Peyer's patch (tissue), 4 donors: ENCODE measurements at regions not wholly inside any gene's neighbourhood (a gene's known extent, or its start where the extent isn't known, plus 50 kb on each side); places are given as distances from the start of the nearest gene placed in this dataset.

Experiments
- DNase-seq, 3 donors: peaks; one replicate each; pipeline ENCODE4 v3.0.0-alpha.2; 2017 to 2019
- H3K27ac ChIP-seq, 4 donors: fragments of 200-600 bp; sonication (generic); one replicate each; pipeline ENCODE4 v1.5.1; 2016 to 2019
- H3K27me3 ChIP-seq, 2 donors: fragments of 200-600 bp; sonication (generic); one replicate each; pipeline ENCODE4 v1.5.1; 2019
- H3K36me3 ChIP-seq, 3 donors: fragments of 200-600 bp; sonication (generic); one replicate each; pipeline ENCODE4 v1.5.1; 2016 to 2019
- H3K4me1 ChIP-seq, 4 donors: fragments of 200-600 bp; sonication (generic); one replicate each; pipeline ENCODE4 v1.5.1; 2016 to 2019
- H3K4me3 ChIP-seq, 4 donors: fragments of 200-600 bp; sonication (generic); 1 replicate in 3 of 4; 2 replicates in 1 of 4; pipeline ENCODE4 v1.5.1; 2016 to 2019; ENCODE audit warnings: mild to moderate bottlenecking in 1 of 4
- H3K9me3 ChIP-seq, 4 donors: fragments of 200-600 bp; sonication (generic); one replicate each; pipeline ENCODE4 v1.5.1; 2016 to 2019; ENCODE audit warnings: mild to moderate bottlenecking in 1 of 4
- CTCF ChIP-seq, 6 experiments: fragments of 450-650 bp in 4 of 6; fragments of 200-600 bp in 2 of 6; sonication (generic) in 1 of 6; IDR thresholded peaks; one replicate each; pipeline ENCODE4 v1.5.1; 2017 to 2019; ENCODE audit warnings: antibody characterized with exemption in 6 of 6, mild to moderate bottlenecking in 3 of 6, moderate library complexity in 1 of 6
- POLR2A ChIP-seq, 2 donors: fragments of 450-650 bp; IDR thresholded peaks; one replicate each; pipeline ENCODE4 v1.5.1; 2017; ENCODE audit warnings: antibody characterized with exemption in 2 of 2, mild to moderate bottlenecking in 2 of 2, moderate library complexity in 2 of 2

DNA sequence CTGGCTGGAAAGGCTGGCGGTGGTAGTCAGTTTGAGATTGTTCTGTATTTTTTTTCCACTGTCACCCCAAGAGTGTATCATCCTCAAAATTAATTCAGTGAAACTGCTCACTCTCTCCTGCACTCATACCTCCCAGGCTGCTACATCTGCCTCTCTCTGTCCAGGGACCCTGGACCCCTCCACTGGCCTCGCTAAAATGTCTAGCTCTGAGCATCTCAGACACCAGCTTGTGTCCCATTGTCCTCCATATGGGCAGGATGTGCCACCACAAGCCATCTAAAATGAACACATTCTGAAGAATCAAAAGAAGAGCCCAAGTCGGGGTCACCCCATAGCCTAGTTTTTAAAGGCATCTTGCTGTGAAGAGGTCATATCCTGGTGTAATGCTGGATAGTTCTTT is 345.5 kb upstream of the TSHZ3 start:
- TF ChIP-seq POLR2A (IDR thresholded peaks at IDR 0.05) (no peak), CTCF (IDR thresholded peaks at IDR 0.05) (no peak)

DNA sequence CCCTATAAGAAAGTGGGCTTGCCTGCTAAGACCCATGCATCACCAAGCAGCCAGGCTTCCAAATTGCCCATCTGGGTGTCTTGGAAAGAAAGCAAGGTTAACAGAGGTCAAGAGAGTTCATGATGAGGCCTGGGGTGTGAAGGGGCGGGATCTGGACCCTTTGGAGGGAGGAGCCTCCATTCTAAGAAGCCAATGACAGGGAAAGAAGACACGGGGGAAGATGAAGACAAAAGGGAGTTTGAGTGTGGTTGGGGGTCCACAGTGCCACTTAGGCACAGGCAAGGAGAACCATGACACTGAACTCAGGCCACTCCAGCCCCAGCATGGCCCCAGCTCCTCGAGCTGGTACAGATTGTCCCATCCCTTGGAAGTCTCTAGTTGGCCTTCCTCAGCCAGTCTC is 350.2 kb upstream of the TSHZ3 start:
- Histone ChIP-seq H3K36me3 (no peaks in the 10 kb centered on the region), H3K4me3 (no peak overlapping the region), H3K27me3 (no peaks in the 10 kb centered on the region), H3K27ac (no peak overlapping the region), H3K4me1 (no peaks in the 10 kb centered on the region), H3K9me3 (peaks cover 0 to 4% (median 0%) of the 10 kb centered on the region in 4 donors)
- TF ChIP-seq CTCF (IDR thresholded peaks at IDR 0.05) (no peak), POLR2A (IDR thresholded peaks at IDR 0.05) (no peak)
- DNase-seq: no peak

More for the DNA sequence above, 345.5 kb upstream of the TSHZ3 start:
- no peaks in the 10 kb centered on the region for H3K36me3 ChIP-seq
- no peak overlapping the region for H3K27ac ChIP-seq
- no peak overlapping the region for H3K4me3 ChIP-seq
- no peaks in the 10 kb centered on the region for H3K27me3 ChIP-seq
- no peak for DNase-seq
- H3K4me1 ChIP-seq: no peaks in the 10 kb centered on the region
- no peaks in the 10 kb centered on the region for H3K9me3 ChIP-seq

GRCh38 chr19:31701146-31701545 is 351.9 kb upstream of the TSHZ3 start:
- TF ChIP-seq POLR2A (IDR thresholded peaks at IDR 0.05): no peak
- no peak for TF ChIP-seq CTCF (IDR thresholded peaks at IDR 0.05)
- no peaks in the 10 kb centered on the region for H3K36me3 ChIP-seq
- H3K4me3 ChIP-seq: no peak overlapping the region
- no peak for DNase-seq
- no peak overlapping the region for H3K27ac ChIP-seq
- H3K27me3 ChIP-seq: no peaks in the 10 kb centered on the region
- H3K4me1 ChIP-seq: no peaks in the 10 kb centered on the region
- H3K9me3 ChIP-seq: peaks cover 0 to 4% (median 0%) of the 10 kb centered on the region in 4 donors

DNA sequence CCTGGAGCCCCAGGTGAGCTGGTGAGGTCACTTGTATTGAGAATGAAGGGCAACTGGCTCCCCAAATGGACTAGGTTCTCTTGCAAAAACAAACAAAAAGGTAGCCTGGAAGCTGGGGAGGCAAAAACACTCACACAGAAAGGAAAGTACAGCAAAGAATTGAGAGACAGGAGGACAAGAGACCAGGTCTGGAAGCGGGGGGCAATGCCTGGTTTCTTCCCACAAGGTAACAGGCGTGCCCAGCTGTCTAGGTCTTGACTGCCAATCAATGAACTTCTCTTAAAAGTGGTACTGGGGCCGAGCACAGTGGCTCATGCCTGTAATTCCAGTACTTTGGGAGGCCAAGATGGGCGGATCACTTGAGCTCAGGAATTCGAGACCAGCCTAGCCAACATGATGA is 356.4 kb upstream of the TSHZ3 start:
- Histone ChIP-seq H3K9me3 (peaks cover 0 to 4% (median 0%) of the 10 kb centered on the region in 4 donors), H3K4me1 (no peaks in the 10 kb centered on the region), H3K36me3 (no peaks in the 10 kb centered on the region), H3K4me3 (no peak overlapping the region), H3K27me3 (no peaks in the 10 kb centered on the region), H3K27ac (no peak overlapping the region)
- TF ChIP-seq POLR2A (IDR thresholded peaks at IDR 0.05): no peak
- no peak for TF ChIP-seq CTCF (IDR thresholded peaks at IDR 0.05)
- no peak for DNase-seq

GRCh38 chr19:31706131-31706530 is 356.9 kb upstream of the TSHZ3 start:
- Histone ChIP-seq H3K4me3 (no peak overlapping the region), H3K4me1 (no peaks in the 10 kb centered on the region), H3K27me3 (no peaks in the 10 kb centered on the region), H3K9me3 (peaks cover 0 to 4% (median 0%) of the 10 kb centered on the region in 4 donors), H3K36me3 (no peaks in the 10 kb centered on the region), H3K27ac (no peak overlapping the region)
- TF ChIP-seq POLR2A (IDR thresholded peaks at IDR 0.05) (no peak), CTCF (IDR thresholded peaks at IDR 0.05) (no peak)
- no peak for DNase-seq
